ENCODE measurements at regions not wholly inside any gene's neighbourhood (a gene's known extent, or its start where the extent isn't known, plus 50 kb on each side); places are given as distances from the start of the nearest gene placed in this dataset.

- no peak overlapping the region for H3K4me2 ChIP-seq (ENCODE audit: low read length)
- no peak for TF ChIP-seq CTCF (IDR thresholded peaks at IDR 0.05)
- H3K36me3 ChIP-seq (ENCODE audit: control insufficient read depth, insufficient read depth, low read length) = no peaks in the 10 kb centered on the region
- H3K27ac ChIP-seq = no peak overlapping the region
- no peak overlapping the region for H3K4me3 ChIP-seq (ENCODE audit: low read depth, low read length)
- H2AFZ ChIP-seq = no peak overlapping the region
- H3K4me1 ChIP-seq = no peaks in the 10 kb centered on the region
- no peaks in the 10 kb centered on the region for H3K27me3 ChIP-seq (ENCODE audit: control insufficient read depth, insufficient read depth, low read length)
- H3K79me2 ChIP-seq = no peaks in the 10 kb centered on the region
- H3K9ac ChIP-seq = no peak overlapping the region
- H3K9me3 ChIP-seq (ENCODE audit: control insufficient read depth, low read length) = no peaks in the 10 kb centered on the region
Measured at GRCh38 chr11:11758603-11759196, 83.1 kb upstream of the USP47 start.

GRCh38 chr11:11757909-11758308 lies 83.9 kb upstream of the USP47 start:
- TF ChIP-seq CTCF (IDR thresholded peaks at IDR 0.05) = no peak
- Histone ChIP-seq H3K27ac (no peak overlapping the region), H3K4me1 (no peaks in the 10 kb centered on the region), H2AFZ (no peak overlapping the region), H3K27me3 (ENCODE audit: control insufficient read depth, insufficient read depth, low read length) (no peaks in the 10 kb centered on the region), H3K4me3 (ENCODE audit: low read depth, low read length) (no peak overlapping the region), H3K9ac (no peak overlapping the region), H3K4me2 (ENCODE audit: low read length) (no peak overlapping the region), H3K36me3 (ENCODE audit: control insufficient read depth, insufficient read depth, low read length) (no peaks in the 10 kb centered on the region), H3K9me3 (ENCODE audit: control insufficient read depth, low read length) (no peaks in the 10 kb centered on the region), H3K79me2 (no peaks in the 10 kb centered on the region)

GRCh38 chr11:11756718-11757117 lies 85.1 kb upstream of the USP47 start:
- TF ChIP-seq CTCF (IDR thresholded peaks at IDR 0.05) = no peak
- no peak overlapping the region for H3K27ac ChIP-seq

GRCh38 chr11:11755871-11756270 lies 85.9 kb upstream of the USP47 start:
- H3K36me3 ChIP-seq (ENCODE audit: control insufficient read depth, insufficient read depth, low read length) = no peaks in the 10 kb centered on the region
- TF ChIP-seq CTCF (IDR thresholded peaks at IDR 0.05) = no peak
- no peak overlapping the region for H3K4me3 ChIP-seq (ENCODE audit: low read depth, low read length)
- no peak overlapping the region for H3K27ac ChIP-seq
- no peaks in the 10 kb centered on the region for H3K4me1 ChIP-seq
- no peaks in the 10 kb centered on the region for H3K79me2 ChIP-seq
- no peak overlapping the region for H3K9ac ChIP-seq
- no peaks in the 10 kb centered on the region for H3K9me3 ChIP-seq (ENCODE audit: control insufficient read depth, low read length)
- no peak overlapping the region for H2AFZ ChIP-seq
- no peak overlapping the region for H3K4me2 ChIP-seq (ENCODE audit: low read length)
- H3K27me3 ChIP-seq (ENCODE audit: control insufficient read depth, insufficient read depth, low read length) = no peaks in the 10 kb centered on the region

More at GRCh38 chr11:11756718-11757117, 85.1 kb upstream of the USP47 start:
- Histone ChIP-seq H3K4me2 (ENCODE audit: low read length) (no peak overlapping the region), H2AFZ (no peak overlapping the region), H3K4me1 (no peaks in the 10 kb centered on the region), H3K36me3 (ENCODE audit: control insufficient read depth, insufficient read depth, low read length) (no peaks in the 10 kb centered on the region), H3K79me2 (no peaks in the 10 kb centered on the region), H3K27me3 (ENCODE audit: control insufficient read depth, insufficient read depth, low read length) (no peaks in the 10 kb centered on the region), H3K4me3 (ENCODE audit: low read depth, low read length) (no peak overlapping the region), H3K9ac (no peak overlapping the region), H3K9me3 (ENCODE audit: control insufficient read depth, low read length) (no peaks in the 10 kb centered on the region)

GRCh38 chr11:11752679-11753078 lies 89.1 kb upstream of the USP47 start:
- TF ChIP-seq CTCF (IDR thresholded peaks at IDR 0.05) = no peak
- Histone ChIP-seq H3K9me3 (ENCODE audit: control insufficient read depth, low read length) (no peaks in the 10 kb centered on the region), H3K9ac (no peak overlapping the region), H3K4me2 (ENCODE audit: low read length) (no peak overlapping the region), H3K4me1 (no peaks in the 10 kb centered on the region), H3K27me3 (ENCODE audit: control insufficient read depth, insufficient read depth, low read length) (no peaks in the 10 kb centered on the region), H3K36me3 (ENCODE audit: control insufficient read depth, insufficient read depth, low read length) (no peaks in the 10 kb centered on the region), H3K79me2 (no peaks in the 10 kb centered on the region), H3K4me3 (ENCODE audit: low read depth, low read length) (no peak overlapping the region), H2AFZ (no peak overlapping the region), H3K27ac (no peak overlapping the region)

Measured in parathyroid adenoma (tissue), 2 donors.